ENCODE measurements at regions not wholly inside any gene's neighbourhood (a gene's known extent, or its start where the extent isn't known, plus 50 kb on each side); places are given as distances from the start of the nearest gene placed in this dataset.

DNA sequence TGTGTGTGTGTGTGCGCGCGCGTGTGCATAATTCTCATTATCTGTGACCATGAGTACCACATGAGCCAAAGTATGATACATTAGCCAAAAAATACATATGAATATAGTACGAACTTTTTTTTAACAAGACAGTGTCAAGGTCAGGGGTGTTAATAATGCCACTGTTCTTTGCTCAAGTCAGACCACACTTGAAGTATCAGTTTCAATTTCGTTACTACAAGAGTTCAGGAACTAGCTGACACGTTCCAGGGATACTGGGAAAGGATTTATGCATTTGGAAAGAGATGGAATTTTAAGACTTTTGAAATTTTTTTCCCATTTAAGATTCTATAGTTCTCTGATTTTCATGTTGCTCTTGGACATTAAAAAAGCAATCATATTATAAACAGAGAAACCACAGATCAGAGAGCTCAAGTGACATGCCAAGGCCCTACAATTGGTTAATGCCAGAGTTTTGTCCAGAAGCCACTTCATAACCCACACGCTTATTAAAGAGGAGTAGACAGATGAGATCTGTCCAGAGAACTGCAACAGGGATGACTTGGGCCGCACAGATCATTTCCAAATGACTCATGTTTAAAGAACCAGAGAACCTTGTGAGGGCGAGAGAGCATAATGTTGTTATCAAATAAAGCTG lies 718.8 kb upstream of the SGCG start:
- no peak for DNase-seq (ENCODE audit: extremely low read depth, low read depth, low spot score)

DNA sequence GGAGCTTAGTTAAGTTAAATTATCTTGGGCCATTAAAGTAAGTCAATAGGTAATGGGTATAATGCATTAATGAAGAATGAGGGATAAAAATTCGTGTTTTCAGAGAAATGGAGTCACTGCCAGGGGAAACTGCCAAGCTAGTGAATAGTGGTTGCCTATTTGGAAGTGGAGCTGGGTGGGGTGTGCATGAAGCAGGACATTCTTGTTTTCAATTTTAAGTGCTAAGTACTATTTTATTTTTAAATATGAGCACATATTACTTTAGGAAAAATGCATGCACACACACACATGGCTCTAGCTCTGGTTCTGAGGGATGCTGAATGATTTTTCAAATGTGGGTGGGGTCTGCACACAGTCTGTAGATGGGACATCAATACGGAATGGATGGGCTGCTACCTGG lies 717.7 kb upstream of the SGCG start:
- no peak for DNase-seq (ENCODE audit: extremely low read depth, low read depth, low spot score)

DNA sequence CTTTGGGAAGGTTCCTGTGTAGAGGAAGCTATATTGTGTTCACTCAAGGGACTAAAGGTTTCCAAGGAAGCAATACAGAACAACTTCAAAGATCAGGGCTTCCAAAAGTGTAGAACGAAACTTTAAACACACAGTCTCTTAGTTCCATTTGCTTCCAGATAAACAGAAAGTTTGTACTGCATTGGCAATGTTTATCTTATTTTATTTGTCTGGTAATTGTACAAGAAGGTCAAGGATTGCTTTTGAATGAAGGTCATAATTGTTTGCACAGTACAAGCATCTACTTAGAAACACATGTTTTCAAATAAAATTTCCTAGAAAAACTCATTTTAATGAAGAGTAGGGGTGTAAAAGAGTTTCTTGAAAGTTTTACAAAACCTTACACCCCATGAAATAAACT lies 712.7 kb upstream of the SGCG start:
- DNase-seq (ENCODE audit: extremely low read depth, low read depth, low spot score) = no peak

DNA sequence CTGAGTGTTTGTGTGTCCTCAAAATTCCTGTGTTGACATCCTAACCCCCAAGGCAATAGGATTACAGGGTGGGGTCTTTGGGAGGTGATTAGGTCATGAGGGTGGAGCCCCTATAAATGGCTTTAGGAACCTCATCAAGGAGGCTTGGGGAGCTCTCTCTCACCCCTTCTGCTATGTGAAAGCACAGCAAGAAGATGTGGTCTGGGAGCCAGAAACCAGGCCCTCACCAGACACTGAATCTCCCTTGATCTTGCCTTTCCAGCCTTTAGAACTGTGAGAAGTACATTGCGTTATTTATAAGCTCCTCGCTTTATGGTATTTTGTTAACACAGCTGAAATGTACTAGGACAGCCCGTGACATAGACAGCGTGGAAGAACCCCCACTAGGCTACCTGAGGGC lies 712.0 kb upstream of the SGCG start:
- DNase-seq (ENCODE audit: extremely low read depth, low read depth, low spot score) = no peak

DNA sequence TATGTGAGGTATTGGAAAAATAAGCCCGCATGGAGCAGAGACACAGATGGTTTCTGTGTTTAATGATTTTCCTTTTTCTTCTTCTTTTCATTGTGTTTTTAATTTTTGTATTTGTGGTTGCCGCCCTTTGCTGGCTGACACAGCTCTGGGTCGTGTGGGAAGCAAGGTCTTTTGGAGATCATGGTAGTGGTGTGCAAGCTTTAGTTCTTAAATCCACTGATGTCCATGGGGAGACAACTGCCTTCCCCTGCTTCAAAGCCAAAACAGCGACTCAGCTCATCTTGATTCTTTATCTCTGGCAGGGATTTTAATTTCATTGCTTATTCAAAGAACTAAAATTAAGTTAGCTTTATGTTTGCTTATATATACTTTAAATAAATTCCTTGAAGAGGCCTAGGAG lies 711.3 kb upstream of the SGCG start:
- DNase-seq (ENCODE audit: extremely low read depth, low read depth, low spot score) = no peak

DNA sequence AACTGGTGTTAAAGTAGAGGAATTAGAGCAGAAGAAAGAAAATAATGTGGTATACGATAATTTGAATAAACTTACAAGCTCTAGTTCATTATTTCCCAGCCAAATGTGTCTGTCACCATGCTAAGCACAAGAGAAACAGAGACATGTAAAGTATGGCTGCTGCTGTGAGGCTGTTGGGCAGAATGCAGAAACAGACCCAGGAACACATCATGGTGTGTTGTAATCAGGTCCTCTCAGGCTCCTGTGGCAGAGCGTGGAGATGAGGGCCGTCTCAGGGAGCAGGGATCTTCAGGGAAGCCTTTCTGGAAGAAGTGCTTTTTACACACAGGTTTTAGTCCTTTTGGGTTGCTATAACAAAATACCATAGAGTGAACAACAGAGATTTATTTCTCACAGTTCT lies 710.7 kb upstream of the SGCG start:
- no peak for DNase-seq (ENCODE audit: extremely low read depth, low read depth, low spot score)

DNA sequence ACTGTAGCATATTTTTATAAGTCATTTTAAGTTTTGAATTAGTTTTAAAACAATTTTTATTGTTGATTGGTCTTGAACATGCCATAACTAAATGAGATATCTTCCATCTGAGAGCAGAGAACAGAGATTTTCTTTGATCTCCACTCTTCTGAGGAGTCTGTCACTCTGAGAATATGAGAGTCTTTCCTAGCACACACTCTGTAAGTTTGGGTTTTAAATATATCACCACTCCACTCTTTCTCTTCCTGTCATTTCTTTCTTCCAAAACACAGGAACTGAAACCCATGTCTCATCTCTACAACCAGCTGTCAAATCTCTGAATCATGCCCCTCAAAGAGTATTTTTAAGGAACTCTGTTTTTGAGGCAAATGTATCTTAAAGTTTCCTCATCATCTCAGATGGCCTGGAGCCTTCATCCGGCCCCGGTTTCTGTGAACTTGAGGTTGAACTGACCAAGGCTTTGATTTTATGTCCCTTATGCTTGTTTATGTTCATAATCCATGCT lies 698.2 kb upstream of the SGCG start:
- DNase-seq (ENCODE audit: extremely low read depth, low read depth, low spot score) = no peak

DNA sequence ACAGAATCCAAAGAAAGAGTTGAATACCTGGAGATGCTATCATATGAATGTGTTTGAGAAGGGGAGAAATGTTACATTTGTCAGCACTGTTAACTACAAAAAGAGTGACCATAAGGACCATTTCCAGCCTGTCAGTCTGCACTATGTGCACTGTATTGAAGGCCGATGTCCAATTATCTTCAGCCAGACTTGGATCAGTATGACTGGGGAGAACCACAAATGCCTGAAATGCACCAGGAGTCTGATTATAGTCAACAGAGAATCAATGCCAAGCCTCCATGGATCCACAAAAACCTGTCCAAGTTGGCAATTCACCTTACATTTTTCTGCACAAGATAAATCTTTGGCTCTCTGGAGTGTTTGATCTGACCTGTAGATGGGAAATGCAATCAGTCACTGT lies 697.5 kb upstream of the SGCG start:
- DNase-seq (ENCODE audit: extremely low read depth, low read depth, low spot score) = no peak

DNA sequence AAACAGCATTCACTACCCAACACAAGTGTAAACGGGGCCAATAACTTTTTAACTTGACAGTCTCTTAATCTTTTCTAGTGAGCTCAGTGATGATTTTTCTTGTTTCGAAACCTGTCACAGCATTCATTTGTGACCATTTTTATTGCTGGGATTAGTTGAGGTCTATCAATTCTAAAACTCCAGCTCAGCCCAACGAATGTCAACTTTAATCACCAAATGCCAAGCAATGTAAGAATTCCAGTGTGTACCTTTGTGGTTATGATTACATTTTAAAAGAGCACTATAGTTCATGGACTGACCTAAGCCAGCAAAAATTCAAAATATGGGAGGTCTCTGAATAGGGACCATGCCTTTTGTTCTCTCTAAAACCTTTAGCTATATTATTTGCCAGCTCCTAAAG lies 694.3 kb upstream of the SGCG start:
- DNase-seq (ENCODE audit: extremely low read depth, low read depth, low spot score) = no peak

DNA sequence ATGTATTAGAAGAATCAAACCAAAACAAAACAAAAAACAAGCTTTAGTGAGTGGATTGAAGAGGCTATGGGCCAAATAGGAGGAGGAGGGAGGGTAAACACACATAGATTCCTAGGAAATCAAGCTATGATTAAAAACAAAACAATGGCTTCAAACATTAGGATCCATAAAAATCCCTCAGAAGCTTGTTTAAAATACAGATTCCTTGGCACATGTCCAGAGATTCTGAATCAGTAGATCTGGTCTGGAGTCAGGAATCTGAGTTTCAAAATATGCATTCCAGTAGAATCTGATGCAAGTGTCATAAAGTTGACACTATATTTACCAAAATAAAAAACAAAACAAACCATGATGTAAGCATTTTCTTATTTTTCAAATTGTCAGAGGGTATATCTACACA lies 692.8 kb upstream of the SGCG start:
- DNase-seq (ENCODE audit: extremely low read depth, low read depth, low spot score) = no peak

DNA sequence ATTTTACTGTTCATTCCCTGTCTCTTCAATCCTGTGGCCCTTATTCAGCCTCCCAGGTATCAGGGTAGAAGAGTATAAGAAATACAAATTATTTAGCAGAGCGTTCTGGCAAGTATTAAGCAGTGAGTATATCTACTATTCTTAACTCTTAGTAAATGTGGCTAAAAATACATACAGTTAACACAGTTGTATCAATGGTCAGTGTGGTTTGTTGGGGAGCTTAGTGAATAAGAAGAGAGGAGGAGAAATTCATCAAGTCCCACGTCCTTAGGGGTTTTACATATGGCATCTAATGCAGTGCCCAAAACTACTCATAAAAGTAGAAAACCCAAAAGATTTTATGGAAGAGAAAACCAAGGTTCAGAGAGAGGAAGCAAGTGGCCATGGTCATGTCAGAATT lies 691.0 kb upstream of the SGCG start:
- no peak for DNase-seq (ENCODE audit: extremely low read depth, low read depth, low spot score)

DNA sequence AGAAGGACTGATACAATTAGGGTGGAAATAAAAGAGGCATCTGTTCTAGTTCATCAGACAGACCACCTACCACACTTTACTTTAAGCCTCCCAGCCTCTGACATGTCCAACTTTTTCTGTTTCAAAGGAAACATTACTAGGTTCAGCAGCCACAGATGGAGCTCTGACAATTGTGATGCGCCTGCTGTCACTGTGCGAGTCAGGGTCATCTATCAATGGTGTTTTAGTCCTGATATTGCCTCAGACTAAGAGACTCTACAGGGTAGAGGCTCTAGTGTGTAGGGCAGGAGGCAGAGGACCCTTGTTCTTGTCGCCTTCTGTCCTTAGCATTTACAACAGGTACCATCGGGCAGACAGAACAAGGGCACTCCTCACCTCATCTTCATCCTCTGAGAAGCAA lies 685.0 kb upstream of the SGCG start:
- no peak for DNase-seq (ENCODE audit: extremely low read depth, low read depth, low spot score)

DNA sequence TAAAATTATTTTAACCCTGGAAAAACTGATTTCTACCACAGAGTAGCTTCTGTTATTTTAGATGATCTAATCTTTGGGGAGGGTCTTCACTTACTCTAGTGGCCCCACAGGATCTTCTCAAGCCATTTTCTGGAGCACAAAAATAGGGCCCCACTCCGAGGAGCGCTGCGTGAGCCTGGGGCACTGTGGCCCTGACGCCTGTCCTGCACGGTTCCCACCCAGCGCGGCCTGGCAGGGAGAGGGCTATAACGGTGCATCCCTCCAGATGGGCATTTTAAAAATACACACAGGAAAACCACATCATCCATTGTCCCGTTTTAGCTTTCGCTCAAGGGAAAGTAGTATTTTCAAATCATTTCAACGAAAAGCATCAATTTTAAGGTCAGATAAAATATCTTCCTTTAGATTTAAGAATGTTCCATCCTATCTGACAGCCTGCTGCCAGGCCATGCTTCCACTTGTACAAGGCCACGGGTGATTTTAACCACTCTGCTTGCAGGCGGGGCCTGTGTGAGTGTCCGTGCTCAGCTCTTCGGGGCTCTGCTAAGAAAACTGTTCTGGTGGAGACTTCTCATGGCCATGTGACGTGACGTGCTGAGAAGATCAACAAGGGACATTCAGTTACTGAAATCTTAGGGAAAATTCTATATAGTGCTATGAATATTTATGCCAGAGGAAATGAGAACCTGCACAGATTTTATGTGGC lies 683.8 kb upstream of the SGCG start:
- no peak for DNase-seq (ENCODE audit: extremely low read depth, low read depth, low spot score)

DNA sequence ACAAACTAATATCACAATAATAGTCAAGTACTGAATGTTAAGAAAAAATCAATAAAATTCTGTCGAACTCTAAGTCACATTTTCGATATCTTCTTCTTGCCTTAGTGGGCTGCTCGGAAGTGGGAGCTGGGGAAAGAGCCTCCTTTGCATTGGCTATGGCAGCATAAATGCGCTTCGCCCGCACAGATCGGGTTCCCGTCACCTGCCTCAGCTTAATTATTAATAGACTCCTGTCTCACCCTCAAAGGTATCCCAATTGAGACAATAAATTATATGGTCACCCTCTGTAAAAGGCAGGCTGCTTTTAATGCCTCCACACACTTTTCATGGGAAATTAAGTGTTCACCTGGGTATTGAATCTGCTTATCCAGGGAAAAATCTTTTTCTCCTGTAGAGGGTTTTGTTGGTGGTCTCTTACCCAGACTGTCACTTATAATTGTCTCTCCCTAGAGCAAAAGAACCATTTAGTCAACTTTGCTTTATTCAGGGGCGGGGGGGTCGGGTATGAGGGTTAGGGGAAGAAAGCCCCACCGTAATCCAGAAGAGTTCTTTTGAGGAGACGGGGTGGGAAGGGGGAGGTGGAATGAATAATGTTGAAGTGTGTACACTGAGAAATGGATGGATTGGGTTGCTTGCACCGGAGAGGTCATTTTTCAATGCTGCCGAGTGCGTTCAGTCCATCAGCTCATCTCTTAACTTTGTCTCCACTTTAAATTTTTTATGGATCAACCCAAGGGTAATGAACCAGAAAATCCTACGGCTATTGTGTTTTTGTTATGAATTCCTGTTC lies 682.6 kb upstream of the SGCG start:
- no peak for DNase-seq (ENCODE audit: extremely low read depth, low read depth, low spot score)

DNA sequence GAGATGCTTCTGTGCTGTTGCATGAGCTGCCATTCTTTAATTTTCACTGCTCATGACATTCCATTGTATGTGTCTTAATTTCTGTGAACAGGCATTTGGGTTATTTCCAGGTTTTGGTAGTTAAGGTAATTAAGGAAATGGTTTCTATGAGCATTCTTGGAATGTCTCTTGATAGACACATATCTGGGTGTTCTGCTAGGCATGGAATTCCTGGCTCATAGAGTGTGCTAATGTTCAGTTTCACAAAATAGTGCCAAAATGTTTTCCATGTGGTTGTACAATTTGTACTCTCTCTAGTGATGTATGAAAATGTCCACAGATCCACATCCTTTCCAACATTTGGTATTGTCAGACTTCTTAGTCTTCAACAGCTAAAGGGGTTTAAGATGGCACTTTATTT lies 680.9 kb upstream of the SGCG start:
- no peak for DNase-seq (ENCODE audit: extremely low read depth, low read depth, low spot score)

DNA sequence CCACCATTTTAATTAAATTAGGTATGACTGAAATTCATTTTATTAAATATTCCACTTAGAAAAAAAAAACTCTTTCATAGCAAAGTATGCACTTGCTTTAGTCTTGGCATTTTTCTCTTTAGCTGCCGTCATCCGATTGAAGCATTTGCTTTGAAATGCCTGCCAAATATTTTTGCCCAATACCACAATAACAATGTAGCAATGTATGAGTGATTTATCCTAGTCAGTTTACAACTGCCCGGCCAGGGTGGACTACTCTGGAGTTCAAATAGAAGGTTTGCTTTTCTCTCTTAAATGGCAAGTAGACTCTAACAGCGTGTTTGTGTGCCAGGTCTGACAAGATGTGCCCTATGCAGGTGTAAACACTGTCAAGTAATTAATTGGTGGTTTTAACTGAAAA lies 675.3 kb upstream of the SGCG start:
- no peak for DNase-seq (ENCODE audit: extremely low read depth, low read depth, low spot score)

DNA sequence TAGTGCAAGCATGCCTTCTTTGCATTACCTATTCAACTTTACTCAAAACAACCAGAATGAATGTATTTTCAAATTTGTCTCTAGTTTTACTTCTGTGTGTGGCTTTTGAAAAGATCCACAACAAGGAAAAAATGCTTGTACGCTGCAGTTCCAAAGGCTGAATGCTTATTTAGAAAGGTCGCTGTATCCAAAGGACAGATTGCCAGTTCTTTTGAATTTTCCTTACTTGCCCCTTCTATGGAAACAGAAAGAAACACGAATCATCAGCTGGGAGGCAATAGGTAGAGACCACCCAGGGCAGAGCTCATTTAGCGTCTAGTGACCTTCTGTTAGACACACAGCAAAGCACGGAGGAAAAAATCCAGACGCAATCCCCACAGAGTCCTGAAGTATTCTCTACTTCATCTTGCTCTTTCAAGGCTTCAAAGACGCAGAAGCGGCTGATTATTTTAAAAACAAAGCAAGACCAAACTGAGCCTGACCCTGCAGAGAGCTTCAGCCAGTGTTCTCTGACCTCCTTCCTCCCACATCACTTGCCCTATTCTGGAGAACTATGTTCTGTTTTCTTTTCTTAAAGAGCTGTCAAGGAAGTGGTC lies 674.6 kb upstream of the SGCG start:
- DNase-seq (ENCODE audit: extremely low read depth, low read depth, low spot score) = no peak

DNA sequence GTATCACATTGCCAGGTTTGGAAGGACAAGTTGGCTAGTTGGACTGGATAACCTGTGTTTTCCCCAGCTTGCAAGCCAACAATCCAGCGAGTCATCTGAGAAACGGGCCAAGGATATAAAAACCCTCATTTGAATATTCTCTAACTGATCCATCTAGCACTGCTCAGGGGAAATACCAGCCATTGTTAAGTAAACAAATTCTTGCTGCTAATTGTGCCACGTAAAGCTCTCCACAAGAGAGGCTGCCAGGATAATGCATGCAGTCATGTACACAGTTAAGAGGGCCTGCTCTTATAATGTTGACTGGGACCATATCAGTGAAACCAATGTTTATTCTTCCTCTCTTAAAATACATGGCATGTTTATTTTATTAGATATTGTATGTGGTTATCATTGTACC lies 663.2 kb upstream of the SGCG start:
- no peak for DNase-seq (ENCODE audit: extremely low read depth, low read depth, low spot score)

DNA sequence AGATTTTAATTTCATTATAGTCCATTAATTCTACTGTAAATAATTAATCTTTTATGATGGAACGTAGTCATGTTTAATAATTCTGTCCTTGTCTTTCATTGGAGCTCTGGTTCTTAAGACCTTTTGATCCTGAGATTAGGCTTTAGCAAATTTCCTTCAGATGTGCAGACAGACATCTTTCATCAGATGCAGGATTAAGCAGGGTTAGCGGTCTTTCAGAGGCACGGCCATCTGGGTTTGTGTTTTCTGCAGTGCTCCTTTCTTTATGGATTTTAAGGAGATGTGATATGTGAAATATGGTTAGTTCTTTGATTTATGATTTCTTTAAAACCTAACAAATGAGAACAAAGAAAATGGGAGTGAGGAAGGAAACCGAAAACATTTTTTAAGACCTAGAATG lies 643.9 kb upstream of the SGCG start:
- no peak for DNase-seq (ENCODE audit: extremely low read depth, low read depth, low spot score)

DNA sequence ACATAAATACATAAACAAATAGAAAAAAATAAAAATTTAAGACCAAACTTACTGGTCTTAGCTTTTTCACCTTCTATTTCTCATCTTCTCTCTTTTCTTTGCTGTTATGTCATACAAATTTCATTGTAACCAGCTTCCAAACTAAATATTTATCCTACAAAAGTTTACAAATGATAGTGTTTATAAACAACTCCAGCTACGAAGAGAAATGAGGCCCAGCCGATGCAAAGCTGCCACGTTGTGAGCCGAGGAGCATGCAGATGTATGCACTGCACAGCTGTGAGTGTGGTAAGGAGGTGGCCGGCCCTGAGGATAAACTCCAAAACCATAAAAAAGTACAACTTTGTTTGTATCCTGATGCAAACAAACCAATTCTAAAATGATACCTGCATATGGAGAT lies 642.4 kb upstream of the SGCG start:
- no peak for DNase-seq (ENCODE audit: extremely low read depth, low read depth, low spot score)

DNA sequence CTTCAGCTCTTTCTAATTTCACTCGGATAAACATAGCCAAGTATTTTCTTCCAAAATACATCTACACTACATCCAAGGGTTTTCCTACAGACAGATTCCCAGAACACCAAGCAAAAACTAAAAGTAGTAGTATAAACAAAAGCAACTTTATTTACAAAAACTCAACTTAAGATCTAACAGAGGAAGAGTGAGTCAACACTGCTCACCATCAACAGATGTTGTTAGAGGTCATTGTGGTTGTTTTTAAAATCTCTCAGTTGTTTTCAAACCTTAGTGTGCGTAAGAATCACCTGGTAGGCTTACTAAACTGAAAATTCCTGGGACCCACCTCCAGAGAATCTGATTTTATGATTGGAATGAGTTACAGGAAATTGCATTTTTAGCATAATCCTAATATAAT lies 631.7 kb upstream of the SGCG start:
- no peak for DNase-seq (ENCODE audit: extremely low read depth, low read depth, low spot score)

DNA sequence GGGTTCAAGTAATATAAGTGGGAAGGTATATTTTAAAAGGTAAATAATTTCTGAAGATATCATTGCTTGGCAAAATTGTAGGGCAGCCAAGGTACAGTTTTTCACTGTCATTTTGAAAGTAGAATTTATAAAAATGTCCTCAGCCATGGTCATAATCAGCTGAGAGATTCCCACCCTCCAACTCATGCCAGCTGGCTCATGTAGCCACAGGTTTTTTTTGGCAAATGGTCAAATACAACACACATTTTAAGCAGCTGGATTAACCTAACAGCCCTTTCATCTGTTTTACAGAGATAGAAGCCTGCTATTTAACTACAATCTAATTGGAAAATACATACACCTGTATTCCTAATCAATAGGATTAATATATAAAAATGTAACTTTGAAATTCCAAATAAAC lies 619.2 kb upstream of the SGCG start:
- DNase-seq (ENCODE audit: extremely low read depth, low read depth, low spot score) = no peak

Data from glomerular endothelial cell (primary cell).